ENCODE measurements at regions not wholly inside any gene's neighbourhood (a gene's known extent, or its start where the extent isn't known, plus 50 kb on each side); places are given as distances from the start of the nearest gene placed in this dataset.

- Histone ChIP-seq H3K4me1 (ENCODE audit: control insufficient read depth in 4 of 4, insufficient read depth in 4 of 4, low read length in 3 of 4) (no peaks in the 10 kb centered on the region), H3K27me3 (ENCODE audit: control insufficient read depth in 4 of 4, insufficient read depth in 4 of 4, low read length in 3 of 4) (no peaks in the 10 kb centered on the region), H3K27ac (ENCODE audit: low read depth in 1 of 2, low read length in 2 of 2) (no peak overlapping the region), H3K9ac (ENCODE audit: low read depth in 1 of 2, low read length in 2 of 2) (no peak overlapping the region), H3K9me3 (ENCODE audit: control insufficient read depth in 4 of 4, low read length in 3 of 4) (no peaks in the 10 kb centered on the region), H3K36me3 (ENCODE audit: control insufficient read depth in 4 of 4, insufficient read depth in 3 of 4, low read depth in 1 of 4, low read length in 3 of 4) (no peaks in the 10 kb centered on the region), H3K4me3 (ENCODE audit: low read depth in 1 of 3, low read length in 3 of 3) (no peak overlapping the region)
- TF ChIP-seq FOXA2 (IDR thresholded peaks at IDR 0.05), result no peak
- no peak for TF ChIP-seq GABPA (IDR thresholded peaks at IDR 0.05 in 1 of 2, conservative IDR thresholded peaks at IDR 0.05 in 1 of 2)
- TF ChIP-seq SP1 (IDR thresholded peaks at IDR 0.05), result no peak
- TF ChIP-seq MAX (IDR thresholded peaks at IDR 0.05), result no peak
- no peak for TF ChIP-seq JUND (IDR thresholded peaks at IDR 0.05)
- no peak for TF ChIP-seq TAF1 (conservative IDR thresholded peaks at IDR 0.05)
- no peak for TF ChIP-seq ATF3 (IDR thresholded peaks at IDR 0.05)
- no peak for TF ChIP-seq NR2F2 (IDR thresholded peaks at IDR 0.05)
- no peak for TF ChIP-seq ZBTB33 (IDR thresholded peaks at IDR 0.05)
- TF ChIP-seq REST (IDR thresholded peaks at IDR 0.05), result no peak
- TF ChIP-seq FOXA1 (IDR thresholded peaks at IDR 0.05), result no peak
- no peak for TF ChIP-seq HNF4A (conservative IDR thresholded peaks at IDR 0.05)
- TF ChIP-seq RAD21 (IDR thresholded peaks at IDR 0.05), result no peak
- TF ChIP-seq HNF4G (IDR thresholded peaks at IDR 0.05), result no peak
- DNase-seq (ENCODE audit: low spot score), result no peak
- WGBS, result 55% methylated on average over 2 of the region's 2 CpGs
Observed at GRCh38 chr5:166493040-166493439, 1798.4 kb upstream of the WWC1 start.

GRCh38 chr5:166493612-166494011 is 1797.8 kb upstream of the WWC1 start:
- 74% methylated on average over 7 of the region's 7 CpGs for WGBS
- Histone ChIP-seq H3K27ac (ENCODE audit: low read depth in 1 of 2, low read length in 2 of 2) (no peak overlapping the region), H3K4me1 (ENCODE audit: control insufficient read depth in 4 of 4, insufficient read depth in 4 of 4, low read length in 3 of 4) (no peaks in the 10 kb centered on the region), H3K27me3 (ENCODE audit: control insufficient read depth in 4 of 4, insufficient read depth in 4 of 4, low read length in 3 of 4) (no peaks in the 10 kb centered on the region), H3K4me3 (ENCODE audit: low read depth in 1 of 3, low read length in 3 of 3) (no peak overlapping the region), H3K9ac (ENCODE audit: low read depth in 1 of 2, low read length in 2 of 2) (no peak overlapping the region), H3K9me3 (ENCODE audit: control insufficient read depth in 4 of 4, low read length in 3 of 4) (no peaks in the 10 kb centered on the region), H3K36me3 (ENCODE audit: control insufficient read depth in 4 of 4, insufficient read depth in 3 of 4, low read depth in 1 of 4, low read length in 3 of 4) (no peaks in the 10 kb centered on the region)
- DNase-seq (ENCODE audit: low spot score), result no peak
- TF ChIP-seq RAD21 (IDR thresholded peaks at IDR 0.05) (no peak), GABPA (IDR thresholded peaks at IDR 0.05 in 1 of 2, conservative IDR thresholded peaks at IDR 0.05 in 1 of 2) (no peak), ZBTB33 (IDR thresholded peaks at IDR 0.05) (no peak), ATF3 (IDR thresholded peaks at IDR 0.05) (no peak), RXRA (IDR thresholded peaks at IDR 0.05) (no peak), HNF4A (conservative IDR thresholded peaks at IDR 0.05) (no peak)

All from liver (tissue), 7 donors.